GM12892 (cell line): ENCODE measurements at regions not wholly inside any gene's neighbourhood (a gene's known extent, or its start where the extent isn't known, plus 50 kb on each side); places are given as distances from the start of the nearest gene placed in this dataset.

Experiments
- POLR2A ChIP-seq: IDR thresholded peaks from 2 replicates; pipeline ENCODE4 v1.6.1; 2011; ENCODE audit warnings: low read depth, low read length, control low read depth
- POLR2AphosphoS5 ChIP-seq: IDR thresholded peaks from 2 replicates; pipeline ENCODE4 v1.6.1; 2011; ENCODE audit warnings: low read depth, low read length, control low read depth
- TAF1 ChIP-seq: IDR thresholded peaks from 2 replicates; pipeline ENCODE4 v1.6.1; 2011; ENCODE audit warnings: low read depth, mild to moderate bottlenecking, control low read depth, low read length, borderline replicate concordance

GRCh38 chr4:110306303-110306702, 107.9 kb upstream of the ELOVL6 start:
- no peak for TF ChIP-seq POLR2A
- TF ChIP-seq POLR2AphosphoS5 = no peak
- no peak for TF ChIP-seq TAF1
